HL-60 (cell line): ENCODE measurements at regions not wholly inside any gene's neighbourhood (a gene's known extent, or its start where the extent isn't known, plus 50 kb on each side); places are given as distances from the start of the nearest gene placed in this dataset.

ENCODE experiments used
- DNase-seq, 2 experiments: peaks; one replicate each; pipeline ENCODE4 v3.0.0-alpha.2; 2010 to 2020; ENCODE audit warnings: low read depth in 1 of 2, low spot score in 1 of 2
- H3K27ac ChIP-seq: fragments of 250-450 bp; sonication (Bioruptor Pico); replicated peaks from 2 replicates; pipeline ENCODE4 v1.5.1; 2020; ENCODE audit warnings: mild to moderate bottlenecking, moderate library complexity
- H3K27me3 ChIP-seq: fragments of 250-450 bp; sonication (Bioruptor Pico); 2 replicates; pipeline ENCODE4 v1.5.1; 2021; ENCODE audit warnings: mild to moderate bottlenecking, moderate library complexity; ENCODE audit not compliant: insufficient read depth, poor library complexity, severe bottlenecking
- H3K4me3 ChIP-seq: replicated peaks from 2 replicates; pipeline ENCODE4 v1.5.1; 2011; ENCODE audit warnings: mild to moderate bottlenecking, control low read depth, low read length; ENCODE audit not compliant: insufficient read depth
- GABPA ChIP-seq: IDR thresholded peaks from 2 replicates; pipeline ENCODE4 v1.6.1; 2012; ENCODE audit warnings: low read depth
- POLR2AphosphoS5 ChIP-seq: IDR thresholded peaks from 2 replicates; pipeline ENCODE4 v1.6.1; 2012; ENCODE audit warnings: low read depth
- SPI1 ChIP-seq: IDR thresholded peaks from 2 replicates; pipeline ENCODE4 v1.6.1; 2012; ENCODE audit warnings: low read depth, mild to moderate bottlenecking, borderline replicate concordance
- TF ChIP-seq, protein P1 (sequence below): IDR thresholded peaks from 2 replicates; pipeline ENCODE4 v1.6.1; 2012; ENCODE audit warnings: low read depth; ENCODE audit not compliant: insufficient replicate concordance
- TF ChIP-seq, protein P2 (sequence below): IDR thresholded peaks from one replicate; pipeline ENCODE4 v1.5.1; 2011; ENCODE audit warnings: low read length, control low read depth, inconsistent platforms; ENCODE audit not compliant: insufficient read depth

DNA sequence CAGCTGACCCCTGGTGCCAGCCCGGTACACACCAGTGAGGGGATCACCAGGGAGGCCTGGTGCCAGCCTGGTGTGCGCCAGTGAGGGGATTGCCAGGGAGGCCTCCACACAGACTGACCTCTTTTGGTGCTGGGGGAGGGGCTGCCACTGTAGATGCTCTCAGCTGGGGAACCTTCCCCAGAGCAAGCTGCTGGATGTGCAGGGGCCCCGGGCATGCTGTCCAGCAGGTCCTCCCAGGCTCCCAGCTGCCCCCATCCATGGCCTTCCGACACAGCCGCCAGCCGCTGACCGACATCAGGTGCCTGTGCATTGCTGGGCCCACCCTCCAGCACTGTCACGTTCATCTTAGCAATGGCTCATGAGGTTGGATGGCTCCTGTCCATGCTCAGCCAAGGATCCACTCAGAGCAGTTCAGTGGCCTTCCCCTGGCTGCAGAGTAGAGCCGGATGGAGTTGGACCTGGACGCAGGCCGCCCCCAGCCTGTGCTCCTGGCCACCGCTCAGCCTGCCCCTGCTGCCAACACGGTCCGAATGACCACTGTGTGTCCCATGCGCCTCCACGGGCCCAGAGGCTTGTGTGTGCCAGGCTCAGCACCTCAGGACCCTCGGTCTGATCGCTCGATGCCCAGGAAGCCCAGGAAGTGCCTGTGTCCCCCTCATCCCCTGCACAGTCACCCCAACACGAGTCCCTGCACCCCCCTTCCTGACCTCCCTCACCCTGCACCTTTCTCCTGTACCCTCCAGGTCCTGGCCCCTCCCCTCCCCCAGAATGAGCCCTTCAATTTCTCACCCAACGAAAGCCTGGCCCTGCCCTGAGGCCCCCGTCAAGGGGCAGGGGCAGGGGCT lies 95.7 kb downstream of the YTHDF1 start:
- H3K27me3 ChIP-seq, result peaks cover 8% of the 10 kb centered on the region
- TF ChIP-seq, protein P1, sequence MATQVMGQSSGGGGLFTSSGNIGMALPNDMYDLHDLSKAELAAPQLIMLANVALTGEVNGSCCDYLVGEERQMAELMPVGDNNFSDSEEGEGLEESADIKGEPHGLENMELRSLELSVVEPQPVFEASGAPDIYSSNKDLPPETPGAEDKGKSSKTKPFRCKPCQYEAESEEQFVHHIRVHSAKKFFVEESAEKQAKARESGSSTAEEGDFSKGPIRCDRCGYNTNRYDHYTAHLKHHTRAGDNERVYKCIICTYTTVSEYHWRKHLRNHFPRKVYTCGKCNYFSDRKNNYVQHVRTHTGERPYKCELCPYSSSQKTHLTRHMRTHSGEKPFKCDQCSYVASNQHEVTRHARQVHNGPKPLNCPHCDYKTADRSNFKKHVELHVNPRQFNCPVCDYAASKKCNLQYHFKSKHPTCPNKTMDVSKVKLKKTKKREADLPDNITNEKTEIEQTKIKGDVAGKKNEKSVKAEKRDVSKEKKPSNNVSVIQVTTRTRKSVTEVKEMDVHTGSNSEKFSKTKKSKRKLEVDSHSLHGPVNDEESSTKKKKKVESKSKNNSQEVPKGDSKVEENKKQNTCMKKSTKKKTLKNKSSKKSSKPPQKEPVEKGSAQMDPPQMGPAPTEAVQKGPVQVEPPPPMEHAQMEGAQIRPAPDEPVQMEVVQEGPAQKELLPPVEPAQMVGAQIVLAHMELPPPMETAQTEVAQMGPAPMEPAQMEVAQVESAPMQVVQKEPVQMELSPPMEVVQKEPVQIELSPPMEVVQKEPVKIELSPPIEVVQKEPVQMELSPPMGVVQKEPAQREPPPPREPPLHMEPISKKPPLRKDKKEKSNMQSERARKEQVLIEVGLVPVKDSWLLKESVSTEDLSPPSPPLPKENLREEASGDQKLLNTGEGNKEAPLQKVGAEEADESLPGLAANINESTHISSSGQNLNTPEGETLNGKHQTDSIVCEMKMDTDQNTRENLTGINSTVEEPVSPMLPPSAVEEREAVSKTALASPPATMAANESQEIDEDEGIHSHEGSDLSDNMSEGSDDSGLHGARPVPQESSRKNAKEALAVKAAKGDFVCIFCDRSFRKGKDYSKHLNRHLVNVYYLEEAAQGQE, result no peak
- TF ChIP-seq POLR2AphosphoS5 (no peak), SPI1 (no peak)
- DNase-seq, result no peak
- no peak overlapping the region for H3K4me3 ChIP-seq
- H3K27ac ChIP-seq, result no peak overlapping the region

DNA sequence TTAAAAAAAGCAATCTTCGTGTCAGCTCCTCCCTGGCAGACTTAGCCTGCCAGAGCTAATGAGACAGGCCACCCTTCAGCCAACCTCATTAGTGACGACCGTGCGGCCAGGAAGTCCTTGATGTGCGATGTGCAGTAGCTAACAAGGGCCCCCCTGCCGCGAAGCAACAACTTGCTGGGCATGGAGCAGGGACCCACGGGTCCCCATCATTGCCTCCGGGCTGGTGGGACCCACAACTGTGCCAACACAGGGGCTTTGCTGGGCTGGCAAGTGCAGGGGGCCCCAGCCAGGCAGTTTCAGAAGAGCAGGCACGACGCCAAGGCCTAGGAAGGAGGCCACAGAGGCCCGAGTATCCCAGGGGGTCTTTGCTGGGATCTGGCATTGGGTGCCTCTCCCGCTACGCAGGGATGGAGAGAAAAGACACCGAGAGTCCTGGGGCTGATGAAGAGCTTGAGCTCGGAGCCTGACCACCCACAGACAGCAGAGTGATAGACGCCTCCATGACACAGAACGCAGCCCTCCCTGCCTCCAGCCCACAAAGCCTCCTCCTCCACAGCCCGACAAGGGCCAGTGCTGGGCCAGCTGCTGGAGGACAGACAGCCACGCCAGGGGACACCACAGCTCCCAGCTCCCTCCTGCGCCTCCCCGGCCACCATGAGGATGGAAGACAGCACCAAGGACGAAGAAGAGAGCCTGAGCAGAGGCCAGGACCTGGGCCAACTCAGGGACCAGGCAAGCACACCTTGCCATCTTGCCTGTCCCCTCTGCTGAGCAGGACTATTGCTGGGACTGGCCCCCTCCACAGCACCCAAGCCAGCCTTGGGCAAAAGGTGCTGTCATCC lies 96.6 kb downstream of the YTHDF1 start:
- DNase-seq, result no peak
- TF ChIP-seq, protein P1, result no peak
- TF ChIP-seq, protein P2, sequence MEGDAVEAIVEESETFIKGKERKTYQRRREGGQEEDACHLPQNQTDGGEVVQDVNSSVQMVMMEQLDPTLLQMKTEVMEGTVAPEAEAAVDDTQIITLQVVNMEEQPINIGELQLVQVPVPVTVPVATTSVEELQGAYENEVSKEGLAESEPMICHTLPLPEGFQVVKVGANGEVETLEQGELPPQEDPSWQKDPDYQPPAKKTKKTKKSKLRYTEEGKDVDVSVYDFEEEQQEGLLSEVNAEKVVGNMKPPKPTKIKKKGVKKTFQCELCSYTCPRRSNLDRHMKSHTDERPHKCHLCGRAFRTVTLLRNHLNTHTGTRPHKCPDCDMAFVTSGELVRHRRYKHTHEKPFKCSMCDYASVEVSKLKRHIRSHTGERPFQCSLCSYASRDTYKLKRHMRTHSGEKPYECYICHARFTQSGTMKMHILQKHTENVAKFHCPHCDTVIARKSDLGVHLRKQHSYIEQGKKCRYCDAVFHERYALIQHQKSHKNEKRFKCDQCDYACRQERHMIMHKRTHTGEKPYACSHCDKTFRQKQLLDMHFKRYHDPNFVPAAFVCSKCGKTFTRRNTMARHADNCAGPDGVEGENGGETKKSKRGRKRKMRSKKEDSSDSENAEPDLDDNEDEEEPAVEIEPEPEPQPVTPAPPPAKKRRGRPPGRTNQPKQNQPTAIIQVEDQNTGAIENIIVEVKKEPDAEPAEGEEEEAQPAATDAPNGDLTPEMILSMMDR, result no peak
- TF ChIP-seq POLR2AphosphoS5 (no peak), GABPA (no peak), SPI1 (no peak)
- no peak overlapping the region for H3K4me3 ChIP-seq
- H3K27ac ChIP-seq, result no peak overlapping the region
- peaks cover 9% of the 10 kb centered on the region for H3K27me3 ChIP-seq

DNA sequence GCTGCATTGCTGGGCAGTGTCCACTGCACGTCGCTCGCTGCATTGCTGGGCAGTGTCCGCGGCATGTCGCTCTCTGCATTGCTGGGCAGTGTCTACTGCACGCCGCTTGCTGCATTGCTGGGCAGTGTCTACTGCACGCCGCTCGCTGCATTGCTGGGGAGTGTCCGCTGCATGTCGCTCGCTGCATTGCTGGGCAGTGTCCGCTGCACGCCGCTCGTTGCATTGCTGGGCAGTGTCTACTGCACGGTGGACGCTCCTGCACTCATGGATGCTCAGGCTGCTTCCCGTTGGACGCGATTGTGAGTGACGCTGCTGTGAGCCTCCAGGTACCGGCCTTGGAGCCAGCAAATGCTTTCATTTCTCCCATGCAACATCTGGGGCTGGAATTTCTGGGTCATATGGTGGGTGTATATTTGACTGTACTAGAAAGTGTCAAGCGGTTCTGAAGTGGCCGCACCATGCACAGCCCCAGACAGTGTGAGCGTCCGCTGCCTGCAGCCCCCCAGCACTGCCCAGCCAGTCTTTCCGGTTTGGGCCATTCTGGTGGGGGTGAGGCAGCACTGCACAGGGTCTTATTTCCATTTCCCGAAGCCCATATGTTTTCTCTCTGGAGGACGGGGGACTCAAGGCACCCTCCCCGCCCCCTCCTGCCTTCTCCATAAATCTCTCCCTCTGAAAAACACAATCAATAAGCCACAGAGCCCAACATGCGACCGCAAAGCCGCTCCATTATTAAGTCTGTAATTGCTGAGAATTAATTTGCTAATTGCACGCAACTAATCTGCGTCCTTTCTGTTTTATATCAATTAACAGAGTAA lies 97.4 kb downstream of the YTHDF1 start:
- H3K4me3 ChIP-seq, result no peak overlapping the region
- TF ChIP-seq GABPA, result no peak
- no peak for TF ChIP-seq POLR2AphosphoS5
- TF ChIP-seq, protein P2, result no peak
- TF ChIP-seq, protein P1, result no peak
- TF ChIP-seq SPI1, result no peak
- H3K27ac ChIP-seq, result no peak overlapping the region
- no peak for DNase-seq
- peaks cover 10% of the 10 kb centered on the region for H3K27me3 ChIP-seq
